Stomach (tissue), 8 donors: ENCODE measurements at regions not wholly inside any gene's neighbourhood (a gene's known extent, or its start where the extent isn't known, plus 50 kb on each side); places are given as distances from the start of the nearest gene placed in this dataset.

Experiments
- DNase-seq, 2 donors: peaks; one replicate each; pipeline versions ENCODE4 v3.0.0 to v3.0.0-alpha.2; 2013 to 2019
- H3K27ac ChIP-seq, 5 donors: fragments of 200-600 bp in 4 of 5; sonication (generic) in 4 of 5; one replicate each; pipeline ENCODE4 v1.5.1; 2013 to 2019; ENCODE audit warnings: mild to moderate bottlenecking in 1 of 5, moderate library complexity in 1 of 5
- H3K27me3 ChIP-seq, 3 donors: fragments of 200-600 bp; sonication (generic); one replicate each; pipeline ENCODE4 v1.5.1; 2017 to 2019; ENCODE audit warnings: mixed run types in 1 of 3
- H3K36me3 ChIP-seq, 4 donors: fragments of 200-600 bp; sonication (generic); 1 replicate in 3 of 4; 2 replicates in 1 of 4; pipeline ENCODE4 v1.5.1; 2016 to 2019
- H3K4me1 ChIP-seq, 4 donors: fragments of 200-600 bp; sonication (generic); one replicate each; pipeline ENCODE4 v1.5.1; 2016 to 2019
- H3K4me3 ChIP-seq, 4 donors: fragments of 200-600 bp; sonication (generic) in 3 of 4; one replicate each; pipeline ENCODE4 v1.5.1; 2016 to 2019; ENCODE audit warnings: mild to moderate bottlenecking in 1 of 4
- H3K9me3 ChIP-seq, 4 donors: fragments of 200-600 bp; sonication (generic); one replicate each; pipeline ENCODE4 v1.5.1; 2016 to 2019
- EP300 ChIP-seq: sonication (generic); formaldehyde crosslinking; IDR thresholded peaks from one replicate; pipeline ENCODE4 v1.6.1; 2017; ENCODE audit warnings: antibody characterized with exemption
- POLR2A ChIP-seq, 4 donors: fragments of 450-650 bp; IDR thresholded peaks; one replicate each; pipeline ENCODE4 v1.6.1; 2016; ENCODE audit warnings: antibody characterized with exemption in 4 of 4, control low read depth in 2 of 4, mild to moderate bottlenecking in 1 of 4, moderate library complexity in 1 of 4
- POLR2AphosphoS5 ChIP-seq, 3 donors: sonication (generic); formaldehyde crosslinking; IDR thresholded peaks; one replicate each; pipeline ENCODE4 v1.6.1; 2016; ENCODE audit warnings: antibody characterized with exemption in 3 of 3
- WGBS, 5 donors: extraction: QIAGEN DNeasy Blood & Tissue Kit in 3 of 5; methylation state at CpG; one replicate each; pipeline versions ENCODE4 v1.1.5 to v1.1.7; 2013 to 2018; 5-methylcytosine and 5-hydroxymethylcytosine counted together
- intact Hi-C: fragments of 100-400 bp; cut with DNase I; formaldehyde crosslinking; loops from one replicate; pipeline ENCODE4 v1.15.1; 2023; ENCODE audit warnings: low total_unique reads
- TF ChIP-seq, protein P1 (sequence below), 7 experiments: fragments of 450-650 bp in 4 of 7; fragments of 200-600 bp in 3 of 7; sonication (generic) in 3 of 7; IDR thresholded peaks; one replicate each; pipeline ENCODE4 v1.5.1; 2016 to 2019; ENCODE audit warnings: antibody characterized with exemption in 7 of 7, control low read depth in 2 of 7, mild to moderate bottlenecking in 1 of 7
- donor health status: healthy with polysubstance abuse.
- donor health status: Bipolar disorder and iron deficiency.
- donor health status: healthy.

GRCh38 chr3:150098621-150099020, 127.9 kb upstream of the PFN2 start:
- 89 to 94% (median 92%) methylated on average over 3 of the region's 3 CpGs for WGBS, 5 donors
- no peak for DNase-seq
- H3K27me3 ChIP-seq = no peaks in the 10 kb centered on the region
- H3K36me3 ChIP-seq = no peaks in the 10 kb centered on the region
- H3K9me3 ChIP-seq = peaks cover 0 to 12% (median 1%) of the 10 kb centered on the region in 4 donors
- H3K4me3 ChIP-seq = no peak overlapping the region
- no peak for TF ChIP-seq EP300
- TF ChIP-seq, protein P1, sequence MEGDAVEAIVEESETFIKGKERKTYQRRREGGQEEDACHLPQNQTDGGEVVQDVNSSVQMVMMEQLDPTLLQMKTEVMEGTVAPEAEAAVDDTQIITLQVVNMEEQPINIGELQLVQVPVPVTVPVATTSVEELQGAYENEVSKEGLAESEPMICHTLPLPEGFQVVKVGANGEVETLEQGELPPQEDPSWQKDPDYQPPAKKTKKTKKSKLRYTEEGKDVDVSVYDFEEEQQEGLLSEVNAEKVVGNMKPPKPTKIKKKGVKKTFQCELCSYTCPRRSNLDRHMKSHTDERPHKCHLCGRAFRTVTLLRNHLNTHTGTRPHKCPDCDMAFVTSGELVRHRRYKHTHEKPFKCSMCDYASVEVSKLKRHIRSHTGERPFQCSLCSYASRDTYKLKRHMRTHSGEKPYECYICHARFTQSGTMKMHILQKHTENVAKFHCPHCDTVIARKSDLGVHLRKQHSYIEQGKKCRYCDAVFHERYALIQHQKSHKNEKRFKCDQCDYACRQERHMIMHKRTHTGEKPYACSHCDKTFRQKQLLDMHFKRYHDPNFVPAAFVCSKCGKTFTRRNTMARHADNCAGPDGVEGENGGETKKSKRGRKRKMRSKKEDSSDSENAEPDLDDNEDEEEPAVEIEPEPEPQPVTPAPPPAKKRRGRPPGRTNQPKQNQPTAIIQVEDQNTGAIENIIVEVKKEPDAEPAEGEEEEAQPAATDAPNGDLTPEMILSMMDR (IDR thresholded peaks at IDR 0.05) = no peak
- TF ChIP-seq POLR2A (IDR thresholded peaks at IDR 0.05) = no peak
- TF ChIP-seq POLR2AphosphoS5 (IDR thresholded peaks at IDR 0.05) = no peak
- H3K4me1 ChIP-seq = peaks cover 0 to 6% (median 0%) of the 10 kb centered on the region in 4 donors
- H3K27ac ChIP-seq = no peak overlapping the region
- intact Hi-C loops = no loop called here

- Histone ChIP-seq H3K4me3 (no peak overlapping the region), H3K27me3 (no peaks in the 10 kb centered on the region), H3K27ac (no peak overlapping the region), H3K36me3 (no peaks in the 10 kb centered on the region), H3K4me1 (peaks cover 0 to 6% (median 0%) of the 10 kb centered on the region in 4 donors), H3K9me3 (peaks cover 0 to 12% (median 1%) of the 10 kb centered on the region in 4 donors)
- TF ChIP-seq, protein P1 (IDR thresholded peaks at IDR 0.05) = no peak
- TF ChIP-seq POLR2AphosphoS5 (IDR thresholded peaks at IDR 0.05) (no peak), EP300 (no peak), POLR2A (IDR thresholded peaks at IDR 0.05) (no peak)
- no peak for DNase-seq
- intact Hi-C loops = no loop called here
- 69 to 80% (median 78%) methylated on average over 4 of the region's 4 CpGs for WGBS, 5 donors
These were observed 126.8 kb upstream of the PFN2 start for GRCh38 chr3:150097588-150097890.

DNA sequence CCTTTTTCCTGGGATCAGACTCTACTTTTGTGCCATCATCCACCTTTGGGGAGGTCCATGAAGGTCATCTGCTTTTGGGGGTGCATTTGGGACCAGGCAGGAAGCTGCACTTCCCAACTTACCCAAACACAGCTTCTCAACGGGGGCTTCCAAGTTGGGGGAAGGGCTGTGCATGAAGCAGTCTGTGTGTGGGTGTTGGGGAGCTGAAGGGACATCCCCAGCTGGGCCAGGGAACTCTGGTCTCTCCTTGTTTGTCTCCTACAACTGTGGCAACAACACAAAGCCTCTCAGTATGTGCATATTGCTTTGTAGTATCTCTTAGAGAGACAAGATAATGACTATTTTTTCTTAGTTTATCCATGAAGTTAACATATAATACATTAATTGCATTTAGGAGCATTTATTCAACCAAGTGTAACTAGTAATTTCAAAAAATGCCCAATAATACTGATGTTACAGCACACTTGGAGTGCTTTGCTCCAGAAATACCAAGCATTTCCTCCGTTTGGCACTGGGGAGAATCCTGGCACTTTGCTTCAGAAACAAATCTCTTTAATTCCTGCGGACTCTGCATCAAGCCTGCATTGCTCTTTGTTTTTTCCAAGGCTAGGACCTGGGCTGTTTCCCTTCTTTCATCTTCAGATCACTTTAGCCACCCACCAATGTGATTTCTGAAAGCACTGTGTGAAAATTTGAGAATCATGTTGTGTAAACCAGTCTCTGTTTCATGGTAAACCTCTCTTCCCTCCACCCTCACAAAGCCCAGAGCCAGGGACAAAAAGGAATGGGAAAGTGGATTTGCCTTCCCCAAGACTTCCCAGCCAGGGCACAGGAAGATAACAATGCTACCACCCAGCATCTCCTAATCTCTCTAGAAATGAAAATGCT, 126.2 kb upstream of the PFN2 start:
- TF ChIP-seq, protein P1 (IDR thresholded peaks at IDR 0.05) = no peak
- TF ChIP-seq POLR2AphosphoS5 (IDR thresholded peaks at IDR 0.05) = no peak
- no peak for TF ChIP-seq EP300
- Histone ChIP-seq H3K36me3 (no peaks in the 10 kb centered on the region), H3K9me3 (peaks cover 0 to 12% (median 1%) of the 10 kb centered on the region in 4 donors), H3K4me1 (peaks cover 0 to 6% (median 0%) of the 10 kb centered on the region in 4 donors), H3K27ac (no peak overlapping the region), H3K27me3 (no peaks in the 10 kb centered on the region), H3K4me3 (no peak overlapping the region)
- intact Hi-C loops = no loop called here
- no peak for DNase-seq
- WGBS, 5 donors = 29 to 41% (median 34%) methylated on average over 3 of the region's 3 CpGs

DNA sequence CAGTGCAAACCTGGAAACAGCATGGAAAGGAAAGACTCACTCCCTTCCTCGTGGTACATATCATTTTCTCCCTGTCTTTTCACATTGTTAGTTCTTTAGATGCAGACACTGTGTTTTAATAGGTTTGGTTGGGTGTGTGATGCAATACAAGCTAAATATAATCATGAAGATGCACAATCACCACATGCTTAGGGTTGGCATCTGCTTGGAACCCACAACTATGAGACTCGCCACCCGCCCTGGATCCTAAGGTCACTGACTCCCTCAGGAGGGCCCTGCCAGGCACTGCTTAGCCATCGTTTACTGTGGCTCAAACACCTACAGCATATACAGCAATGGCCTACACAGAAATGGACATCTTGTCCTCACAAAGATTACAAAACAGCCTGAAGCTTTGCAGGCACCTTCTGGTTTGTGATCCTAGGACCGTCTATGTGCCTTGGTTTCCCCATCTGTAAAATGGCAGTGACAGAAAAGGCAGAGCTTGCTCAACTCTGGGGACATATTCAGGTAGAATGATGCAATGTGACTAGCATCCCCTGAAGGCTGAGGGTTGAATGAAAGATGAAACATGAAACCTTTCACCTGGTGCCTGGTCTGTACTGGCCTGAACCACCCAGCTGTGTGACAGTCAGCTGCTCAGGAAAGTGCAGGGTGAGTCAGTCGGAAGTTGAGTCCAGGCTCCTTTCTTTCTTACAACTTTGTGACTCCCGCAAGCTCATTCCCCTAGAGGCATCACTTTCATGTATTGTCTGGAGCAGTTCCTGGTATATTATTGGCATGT, 123.6 kb upstream of the PFN2 start:
- no peaks in the 10 kb centered on the region for H3K9me3 ChIP-seq
- no peaks in the 10 kb centered on the region for H3K36me3 ChIP-seq
- H3K27me3 ChIP-seq = peaks cover 0 to 3% (median 0%) of the 10 kb centered on the region in 3 donors
- H3K4me1 ChIP-seq = peaks cover 0 to 6% (median 0%) of the 10 kb centered on the region in 4 donors
- 76 to 85% (median 83%) methylated on average over 7 of the region's 7 CpGs for WGBS, 5 donors
- no peak overlapping the region for H3K27ac ChIP-seq
- no peak for DNase-seq
- TF ChIP-seq POLR2AphosphoS5 (IDR thresholded peaks at IDR 0.05) = no peak
- TF ChIP-seq, protein P1 (IDR thresholded peaks at IDR 0.05) = no peak
- TF ChIP-seq EP300 = no peak
- TF ChIP-seq POLR2A (IDR thresholded peaks at IDR 0.05) = no peak
- no peak overlapping the region for H3K4me3 ChIP-seq
- intact Hi-C loops = no loop called here
